Endothelial cell of umbilical vein (primary cell): ENCODE measurements at regions not wholly inside any gene's neighbourhood (a gene's known extent, or its start where the extent isn't known, plus 50 kb on each side); places are given as distances from the start of the nearest gene placed in this dataset.

Experiments used
- BruUV-seq: library from RNA; stranded (reverse); fragments of 400-500 nt; replicated peaks from 2 replicates; lab custom pipeline; 2021; lab: Mats Ljungman, UMichigan
- CTCF ChIA-PET: fragments of 300-600, 350-600 bp; sonication (Branson Sonifier 250); formaldehyde crosslinking; loops from one replicate; lab custom pipeline; 2021; ENCODE audit warnings: antibody characterized with exemption, inconsistent platforms; lab: Charles Lee
- POLR2A ChIA-PET: fragments of 300-600, 350-600 bp; sonication (Branson Sonifier 250); formaldehyde crosslinking; loops from one replicate; lab custom pipeline; 2021; ENCODE audit warnings: antibody characterized with exemption, inconsistent platforms; lab: Charles Lee
- DNase-seq: peaks from one replicate; pipeline ENCODE4 v3.0.0-alpha.2; 2011; ENCODE audit warnings: low read depth, low spot score
- FAIRE-seq: peaks from 2 replicates; lab custom pipeline; 2011; peaks lifted over from hg19 to GRCh38; lab: Jason Lieb, UNC
- H2AFZ ChIP-seq: 2 replicates; pipeline ENCODE4 v1.6.0; 2012; ENCODE audit warnings: low read depth, low read length, control low read depth, inconsistent platforms
- H3K27ac ChIP-seq: 2 replicates; pipeline ENCODE4 v1.5.1; 2011; ENCODE audit warnings: low read depth, mild to moderate bottlenecking, control low read depth, low read length, moderate library complexity; ENCODE audit not compliant: insufficient read depth
- H3K27me3 ChIP-seq, 2 experiments: 2 replicates each; pipeline versions ENCODE4 v1.6.0 to v1.6.1; 2011; ENCODE audit warnings: low read length in 2 of 2, mixed read lengths in 1 of 2; ENCODE audit not compliant: control insufficient read depth in 2 of 2, insufficient read depth in 2 of 2
- H3K36me3 ChIP-seq, 2 experiments: 2 replicates in 1 of 2; 3 replicates in 1 of 2; pipeline ENCODE4 v1.5.1; 2011; ENCODE audit warnings: low read length in 2 of 2, mild to moderate bottlenecking in 1 of 2, moderate library complexity in 1 of 2; ENCODE audit not compliant: control insufficient read depth in 2 of 2, insufficient read depth in 2 of 2; ENCODE audit errors: extremely low read depth in 1 of 2
- H3K4me1 ChIP-seq: 3 replicates; pipeline ENCODE4 v1.5.1; 2011; ENCODE audit warnings: mild to moderate bottlenecking, low read length; ENCODE audit not compliant: control insufficient read depth, insufficient read depth; ENCODE audit errors: extremely low read depth
- H3K4me2 ChIP-seq: 2 replicates; pipeline ENCODE4 v1.6.1; 2011; ENCODE audit warnings: low read length, control low read depth, mixed read lengths; ENCODE audit not compliant: insufficient read depth
- H3K4me3 ChIP-seq, 3 experiments: fragments of 200-600 bp in 1 of 3; sonication (generic), shearing (Covaris generic) in 1 of 3; replicated peaks in 1 of 3; 2 replicates each; pipeline ENCODE4 v1.5.1; 2011 to 2016; ENCODE audit warnings: control low read depth in 3 of 3, low read length in 3 of 3, mild to moderate bottlenecking in 2 of 3, inconsistent platforms in 1 of 3, low read depth in 1 of 3, moderate library complexity in 1 of 3; ENCODE audit not compliant: insufficient read depth in 1 of 3
- H3K79me2 ChIP-seq: 2 replicates; pipeline ENCODE4 v1.6.0; 2012; ENCODE audit warnings: low read length, inconsistent platforms; ENCODE audit not compliant: control insufficient read depth, insufficient read depth
- H3K9ac ChIP-seq: replicated peaks from 2 replicates; pipeline ENCODE3; 2011; ENCODE audit warnings: low read length, control low read depth; ENCODE audit not compliant: insufficient read depth; ENCODE audit errors: extremely low read depth
- H3K9me1 ChIP-seq: replicated peaks from 3 replicates; pipeline ENCODE4 v1.6.0; 2011; ENCODE audit warnings: mild to moderate bottlenecking, low read length; ENCODE audit not compliant: control insufficient read depth, insufficient read depth; ENCODE audit errors: extremely low read depth
- H3K9me3 ChIP-seq: replicated peaks from 2 replicates; pipeline ENCODE4 v1.5.1; 2012; ENCODE audit warnings: low read length, inconsistent platforms; ENCODE audit not compliant: control insufficient read depth, insufficient read depth
- H4K20me1 ChIP-seq: replicated peaks from 2 replicates; pipeline ENCODE3; 2011; ENCODE audit warnings: mild to moderate bottlenecking, low read length; ENCODE audit not compliant: control insufficient read depth, insufficient read depth; ENCODE audit errors: extremely low read depth
- CTCF ChIP-seq, 2 donors: IDR thresholded peaks; 1 replicate in 1 of 2; 2 replicates in 1 of 2; pipeline ENCODE4 v1.5.1; 2011; ENCODE audit warnings: low read length in 2 of 2, mild to moderate bottlenecking in 2 of 2, moderate library complexity in 2 of 2, control low read depth in 1 of 2, inconsistent platforms in 1 of 2, low read depth in 1 of 2; ENCODE audit not compliant: insufficient read depth in 1 of 2; ENCODE audit errors: extremely low read depth in 1 of 2
- EZH2 ChIP-seq: IDR thresholded peaks from 2 replicates; pipeline ENCODE4 v1.6.1; 2012; ENCODE audit warnings: borderline replicate concordance, low read depth, mild to moderate bottlenecking, moderate library complexity, low read length, inconsistent platforms; ENCODE audit not compliant: severe bottlenecking
- FOS ChIP-seq: IDR thresholded peaks from 2 replicates; pipeline ENCODE4 v1.6.1; 2011; ENCODE audit warnings: mild to moderate bottlenecking, low read length, moderate library complexity, borderline replicate concordance; ENCODE audit not compliant: insufficient read depth
- GATA2 ChIP-seq: IDR thresholded peaks from 2 replicates; pipeline ENCODE4 v1.7.0; 2011; ENCODE audit warnings: low read depth, mild to moderate bottlenecking, moderate library complexity, mixed read lengths, low read length; ENCODE audit not compliant: insufficient read length, insufficient read depth
- JUN ChIP-seq: IDR thresholded peaks from 2 replicates; pipeline ENCODE4 v1.6.1; 2011; ENCODE audit warnings: borderline replicate concordance, low read depth; ENCODE audit not compliant: insufficient read length, insufficient read depth
- MAX ChIP-seq: IDR thresholded peaks from 2 replicates; pipeline ENCODE4 v1.6.1; 2011; ENCODE audit not compliant: insufficient read depth, insufficient read length
- MYC ChIP-seq: IDR thresholded peaks from one replicate; pipeline ENCODE4 v1.6.1; 2011; ENCODE audit warnings: mild to moderate bottlenecking, low read depth, low read length
- POLR2A ChIP-seq: IDR thresholded peaks from 2 replicates; pipeline ENCODE4 v1.6.1; 2012; ENCODE audit warnings: low read depth, mild to moderate bottlenecking, control low read depth, low read length
- POLR2AphosphoS5 ChIP-seq: IDR thresholded peaks from 2 replicates; pipeline ENCODE4 v1.6.1; 2012; ENCODE audit warnings: low read depth, mild to moderate bottlenecking, control low read depth, low read length, moderate library complexity; ENCODE audit not compliant: insufficient read depth
- dilution Hi-C: fragments of 300-500 bp; cut with MboI; formaldehyde crosslinking; loops from one replicate; pipeline ENCODE4 v1.15.0; 2019; ENCODE audit warnings: low sequenced_read_pairs; ENCODE audit not compliant: extremely low pct_ligation_motif_present
- intact Hi-C: fragments of 100-400 bp; cut with micrococcal nuclease; formaldehyde crosslinking; loops from one replicate; pipeline ENCODE4 v1.10.0; 2022

- H3K79me2 ChIP-seq: no peaks in the 10 kb centered on the region
- no peak overlapping the region for H3K4me3 ChIP-seq
- no peaks in the 10 kb centered on the region for H4K20me1 ChIP-seq
- no peaks in the 10 kb centered on the region for H3K9me1 ChIP-seq
- ChIA-PET POLR2A (no interaction called here), CTCF (no interaction called here)
- no peak overlapping the region for H2AFZ ChIP-seq
- no peaks in the 10 kb centered on the region for H3K36me3 ChIP-seq
- no peaks in the 10 kb centered on the region for H3K9me3 ChIP-seq
- intact Hi-C loops (no loop called here), dilution Hi-C loops (no loop called here)
- TF ChIP-seq JUN: no peak
- TF ChIP-seq GATA2: no peak
- no peak for TF ChIP-seq CTCF (IDR thresholded peaks at IDR 0.05; ENCODE audit: extremely low read depth in 1 of 2, insufficient read depth in 1 of 2, low read depth in 1 of 2, low read length in 2 of 2)
- no peak for TF ChIP-seq POLR2AphosphoS5
- no peak for TF ChIP-seq MAX
- no peak for TF ChIP-seq MYC
- TF ChIP-seq EZH2: no peak
- no peak for TF ChIP-seq FOS
- TF ChIP-seq POLR2A: no peak
- no peak for DNase-seq
- H3K4me1 ChIP-seq: no peaks in the 10 kb centered on the region
- H3K9ac ChIP-seq: no peak overlapping the region
- FAIRE-seq: no peak
- no peak overlapping the region for H3K27ac ChIP-seq
- no peaks in the 10 kb centered on the region for H3K27me3 ChIP-seq
- no TSS peak for BruUV-seq
- H3K4me2 ChIP-seq: no peak overlapping the region
These were observed 192.6 kb upstream of the GGTLC1 start for GRCh38 chr20:24181151-24181550.
